Spleen (tissue), 11 donors: ENCODE measurements at regions not wholly inside any gene's neighbourhood (a gene's known extent, or its start where the extent isn't known, plus 50 kb on each side); places are given as distances from the start of the nearest gene placed in this dataset.

Experiments used
- DNase-seq: peaks from one replicate; pipeline ENCODE4 v3.0.0-alpha.2; 2020
- H3K27ac ChIP-seq, 8 donors: fragments of 200-600 bp; sonication (generic) in 7 of 8; 1 replicate in 4 of 8; 2 replicates in 4 of 8; pipeline versions ENCODE4 v1.5.0 to v1.8.0; 2016 to 2021; ENCODE audit warnings: inconsistent platforms in 4 of 8, mild to moderate bottlenecking in 4 of 8, moderate library complexity in 1 of 8
- H3K27me3 ChIP-seq, 7 donors: fragments of 200-600 bp; sonication (generic) in 6 of 7; replicated peaks in 1 of 7; 1 replicate in 4 of 7; 2 replicates in 3 of 7; pipeline versions ENCODE4 v1.5.0 to v1.8.0; 2016 to 2021; ENCODE audit warnings: inconsistent platforms in 3 of 7, mild to moderate bottlenecking in 1 of 7
- H3K36me3 ChIP-seq, 6 donors: fragments of 200-600 bp; sonication (generic) in 5 of 6; 1 replicate in 4 of 6; 2 replicates in 2 of 6; pipeline versions ENCODE4 v1.5.0 to v1.8.0; 2016 to 2021; ENCODE audit warnings: inconsistent platforms in 2 of 6
- H3K4me1 ChIP-seq, 6 donors: fragments of 200-600 bp; sonication (generic) in 5 of 6; 1 replicate in 3 of 6; 2 replicates in 3 of 6; pipeline versions ENCODE4 v1.5.0 to v1.8.0; 2016 to 2021; ENCODE audit warnings: inconsistent platforms in 3 of 6
- H3K4me3 ChIP-seq, 8 donors: fragments of 200-600 bp; sonication (generic) in 7 of 8; 1 replicate in 4 of 8; 2 replicates in 4 of 8; pipeline versions ENCODE4 v1.5.0 to v1.8.0; 2016 to 2021; ENCODE audit warnings: inconsistent platforms in 4 of 8, mild to moderate bottlenecking in 4 of 8, moderate library complexity in 2 of 8
- H3K9me3 ChIP-seq, 8 donors: fragments of 200-600 bp; sonication (generic) in 7 of 8; 1 replicate in 4 of 8; 2 replicates in 4 of 8; pipeline versions ENCODE4 v1.5.0 to v1.8.0; 2016 to 2021; ENCODE audit warnings: inconsistent platforms in 4 of 8
- POLR2A ChIP-seq, 3 donors: fragments of 450-650 bp; IDR thresholded peaks; one replicate each; pipeline ENCODE4 v1.5.1; 2017; ENCODE audit warnings: antibody characterized with exemption in 3 of 3, mild to moderate bottlenecking in 1 of 3
- POLR2AphosphoS5 ChIP-seq, 3 donors: sonication (generic); formaldehyde crosslinking; IDR thresholded peaks; one replicate each; pipeline ENCODE4 v1.5.1; 2017; ENCODE audit warnings: antibody characterized with exemption in 3 of 3
- WGBS, 5 donors: extraction: QIAGEN DNeasy Blood & Tissue Kit in 3 of 5; methylation state at CpG; one replicate each; pipeline versions ENCODE4 v1.1.5 to v1.1.7; 2013 to 2018; 5-methylcytosine and 5-hydroxymethylcytosine counted together
- intact Hi-C: fragments of 100-400 bp; cut with DNase I; formaldehyde crosslinking; loops from one replicate; pipeline ENCODE4 v1.15.0; 2023; ENCODE audit warnings: low total_unique reads
- TF ChIP-seq, protein P1 (sequence below), 11 experiments: fragments of 200-600 bp in 7 of 11; fragments of 450-650 bp in 4 of 11; sonication (generic) in 4 of 11; IDR thresholded peaks in 8 of 11; conservative IDR thresholded peaks in 3 of 11; 1 replicate in 7 of 11; 2 replicates in 4 of 11; pipeline versions ENCODE4 v1.4.0 to v1.8.0; 2016 to 2021; ENCODE audit warnings: antibody characterized with exemption in 11 of 11, inconsistent platforms in 4 of 11, mild to moderate bottlenecking in 1 of 11
- donor health status: healthy with polysubstance abuse.
- donor health status: DM: no; HTN: no; CAD: no; lungs with moderate emphysema.
- donor health status: DM: no; HTN: no; CAD: no.
- donor health status: Bipolar disorder and iron deficiency.
- donor health status: healthy.
- donor health status: DM: no; HTN: no; CAD: no.
- donor health status: DM: yes; HTN: yes; CAD: no.

DNA sequence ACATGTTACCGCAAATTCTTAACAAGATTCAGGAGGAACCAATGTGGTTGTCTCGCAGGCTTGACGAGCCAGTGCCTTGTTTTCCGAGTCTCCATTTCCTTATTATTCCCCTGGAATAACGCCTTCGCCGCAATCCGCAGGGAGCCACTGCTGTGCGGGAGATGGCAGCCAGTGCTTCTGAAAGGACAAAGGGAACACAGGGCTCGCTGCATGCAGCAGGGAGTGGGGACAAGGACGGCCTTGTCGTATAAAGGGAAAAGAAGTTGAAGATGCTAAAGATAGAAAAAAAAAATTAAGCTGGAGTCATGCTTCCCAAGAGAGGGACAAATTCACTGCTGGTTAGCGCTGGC, 221.4 kb downstream of the NDUFA10 start:
- TF ChIP-seq POLR2A (IDR thresholded peaks at IDR 0.05) = no peak
- H3K4me3 ChIP-seq = no peak overlapping the region
- no peaks in the 10 kb centered on the region for H3K36me3 ChIP-seq
- DNase-seq = no peak
- H3K27me3 ChIP-seq = no peaks in the 10 kb centered on the region
- H3K4me1 ChIP-seq = no peaks in the 10 kb centered on the region
- H3K27ac ChIP-seq = no peak overlapping the region
- H3K9me3 ChIP-seq = no peaks in the 10 kb centered on the region
- intact Hi-C loops = no loop called here
- 85 to 93% (median 92%) methylated on average over 13 of the region's 13 CpGs for WGBS, 5 donors

GRCh38 chr2:239803102-239803765, 221.9 kb downstream of the NDUFA10 start:
- Histone ChIP-seq H3K36me3 (no peaks in the 10 kb centered on the region), H3K4me1 (no peaks in the 10 kb centered on the region), H3K27me3 (no peaks in the 10 kb centered on the region), H3K4me3 (no peak overlapping the region), H3K27ac (no peak overlapping the region), H3K9me3 (no peaks in the 10 kb centered on the region)
- WGBS, 5 donors = 93 to 97% (median 95%) methylated on average over 21 of the region's 21 CpGs
- DNase-seq = no peak
- intact Hi-C loops = no loop called here
- TF ChIP-seq, protein P1, sequence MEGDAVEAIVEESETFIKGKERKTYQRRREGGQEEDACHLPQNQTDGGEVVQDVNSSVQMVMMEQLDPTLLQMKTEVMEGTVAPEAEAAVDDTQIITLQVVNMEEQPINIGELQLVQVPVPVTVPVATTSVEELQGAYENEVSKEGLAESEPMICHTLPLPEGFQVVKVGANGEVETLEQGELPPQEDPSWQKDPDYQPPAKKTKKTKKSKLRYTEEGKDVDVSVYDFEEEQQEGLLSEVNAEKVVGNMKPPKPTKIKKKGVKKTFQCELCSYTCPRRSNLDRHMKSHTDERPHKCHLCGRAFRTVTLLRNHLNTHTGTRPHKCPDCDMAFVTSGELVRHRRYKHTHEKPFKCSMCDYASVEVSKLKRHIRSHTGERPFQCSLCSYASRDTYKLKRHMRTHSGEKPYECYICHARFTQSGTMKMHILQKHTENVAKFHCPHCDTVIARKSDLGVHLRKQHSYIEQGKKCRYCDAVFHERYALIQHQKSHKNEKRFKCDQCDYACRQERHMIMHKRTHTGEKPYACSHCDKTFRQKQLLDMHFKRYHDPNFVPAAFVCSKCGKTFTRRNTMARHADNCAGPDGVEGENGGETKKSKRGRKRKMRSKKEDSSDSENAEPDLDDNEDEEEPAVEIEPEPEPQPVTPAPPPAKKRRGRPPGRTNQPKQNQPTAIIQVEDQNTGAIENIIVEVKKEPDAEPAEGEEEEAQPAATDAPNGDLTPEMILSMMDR (IDR thresholded peaks at IDR 0.05 in 8 of 11, conservative IDR thresholded peaks at IDR 0.05 in 3 of 11) = no peak

GRCh38 chr2:239802185-239802649, 222.9 kb downstream of the NDUFA10 start:
- intact Hi-C loops = no loop called here
- 72 to 81% (median 77%) methylated on average over 21 of the region's 21 CpGs for WGBS, 5 donors
- DNase-seq = no peak

DNA sequence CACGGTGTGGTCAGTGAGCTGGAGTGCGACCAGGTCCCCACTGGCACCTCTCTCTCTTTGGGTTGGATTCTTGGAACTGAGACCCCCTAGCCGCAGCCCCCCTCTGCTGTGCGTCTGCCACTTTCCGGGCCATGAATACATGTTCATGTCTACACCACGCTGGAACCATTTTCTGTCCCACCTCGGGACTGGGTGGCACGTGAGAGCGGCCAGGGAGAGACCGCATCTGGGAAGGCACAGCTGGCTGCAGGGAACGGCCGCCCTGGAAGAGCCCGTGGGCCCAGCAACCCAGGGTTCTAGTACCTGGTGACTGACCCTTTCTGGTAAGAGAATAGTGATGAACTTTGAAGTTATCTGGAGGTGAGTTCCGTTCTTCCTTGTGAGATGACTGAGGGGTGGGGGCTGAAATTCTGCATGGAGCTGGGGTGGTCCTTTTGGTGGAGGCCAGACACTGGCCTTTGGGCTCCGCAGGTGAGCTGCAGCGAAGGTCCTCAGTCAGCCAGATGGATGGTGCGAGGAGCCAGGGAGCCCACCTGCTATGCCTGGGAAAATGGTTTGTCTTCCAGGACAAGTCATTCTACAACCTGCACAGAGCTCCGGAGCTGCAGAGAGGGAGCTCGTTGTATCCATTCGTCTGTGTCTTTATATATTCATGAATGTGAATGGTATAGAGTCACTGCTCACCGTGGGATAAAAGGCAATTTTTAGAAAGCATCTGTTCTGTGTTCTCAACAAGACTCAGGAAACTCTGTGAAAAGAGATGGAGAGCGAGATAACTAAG, 223.5 kb downstream of the NDUFA10 start:
- Histone ChIP-seq H3K9me3 (no peaks in the 10 kb centered on the region), H3K27me3 (no peaks in the 10 kb centered on the region), H3K4me3 (no peak overlapping the region), H3K27ac (no peak overlapping the region), H3K4me1 (no peaks in the 10 kb centered on the region), H3K36me3 (no peaks in the 10 kb centered on the region)
- intact Hi-C loops = no loop called here
- TF ChIP-seq, protein P1 (IDR thresholded peaks at IDR 0.05 in 8 of 11, conservative IDR thresholded peaks at IDR 0.05 in 3 of 11) = no peak
- TF ChIP-seq POLR2AphosphoS5 (IDR thresholded peaks at IDR 0.05) = no peak
- no peak for TF ChIP-seq POLR2A (IDR thresholded peaks at IDR 0.05)
- no peak for DNase-seq
- WGBS, 5 donors = 84 to 87% (median 87%) methylated on average over 18 to 22 of the region's 22 CpGs

More at GRCh38 chr2:239802185-239802649, 222.9 kb downstream of the NDUFA10 start:
- no peaks in the 10 kb centered on the region for H3K36me3 ChIP-seq
- no peaks in the 10 kb centered on the region for H3K27me3 ChIP-seq
- no peak overlapping the region for H3K4me3 ChIP-seq
- H3K9me3 ChIP-seq = no peaks in the 10 kb centered on the region
- H3K27ac ChIP-seq = no peak overlapping the region
- TF ChIP-seq POLR2AphosphoS5 (IDR thresholded peaks at IDR 0.05) = no peak
- TF ChIP-seq, protein P1 (IDR thresholded peaks at IDR 0.05 in 8 of 11, conservative IDR thresholded peaks at IDR 0.05 in 3 of 11) = no peak
- TF ChIP-seq POLR2A (IDR thresholded peaks at IDR 0.05) = no peak
- H3K4me1 ChIP-seq = no peaks in the 10 kb centered on the region
